ENCODE measurements at regions not wholly inside any gene's neighbourhood (a gene's known extent, or its start where the extent isn't known, plus 50 kb on each side); places are given as distances from the start of the nearest gene placed in this dataset.

DNA sequence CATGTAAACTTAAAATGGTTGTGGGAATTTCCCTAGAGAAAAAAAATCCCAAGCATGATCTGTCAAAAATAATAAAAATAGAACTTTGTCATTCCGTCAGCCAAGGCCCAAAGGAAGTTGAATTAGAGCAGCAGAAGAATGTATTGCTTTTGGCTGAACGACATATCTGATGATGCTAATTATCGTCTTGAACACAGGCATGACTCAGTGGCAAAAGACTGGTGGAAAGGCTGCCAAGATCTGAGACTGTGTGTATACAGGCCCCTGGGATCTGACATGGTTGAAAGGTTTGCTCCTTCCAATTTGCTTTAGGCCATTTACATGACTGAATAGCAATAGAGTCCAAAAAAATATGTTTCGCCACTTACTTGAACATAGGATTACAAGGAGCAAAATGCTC lies 1057.1 kb upstream of the CRIM1 start:
- DNase-seq (ENCODE audit: low spot score) = no peak
- TF ChIP-seq, protein P1, sequence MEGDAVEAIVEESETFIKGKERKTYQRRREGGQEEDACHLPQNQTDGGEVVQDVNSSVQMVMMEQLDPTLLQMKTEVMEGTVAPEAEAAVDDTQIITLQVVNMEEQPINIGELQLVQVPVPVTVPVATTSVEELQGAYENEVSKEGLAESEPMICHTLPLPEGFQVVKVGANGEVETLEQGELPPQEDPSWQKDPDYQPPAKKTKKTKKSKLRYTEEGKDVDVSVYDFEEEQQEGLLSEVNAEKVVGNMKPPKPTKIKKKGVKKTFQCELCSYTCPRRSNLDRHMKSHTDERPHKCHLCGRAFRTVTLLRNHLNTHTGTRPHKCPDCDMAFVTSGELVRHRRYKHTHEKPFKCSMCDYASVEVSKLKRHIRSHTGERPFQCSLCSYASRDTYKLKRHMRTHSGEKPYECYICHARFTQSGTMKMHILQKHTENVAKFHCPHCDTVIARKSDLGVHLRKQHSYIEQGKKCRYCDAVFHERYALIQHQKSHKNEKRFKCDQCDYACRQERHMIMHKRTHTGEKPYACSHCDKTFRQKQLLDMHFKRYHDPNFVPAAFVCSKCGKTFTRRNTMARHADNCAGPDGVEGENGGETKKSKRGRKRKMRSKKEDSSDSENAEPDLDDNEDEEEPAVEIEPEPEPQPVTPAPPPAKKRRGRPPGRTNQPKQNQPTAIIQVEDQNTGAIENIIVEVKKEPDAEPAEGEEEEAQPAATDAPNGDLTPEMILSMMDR (IDR thresholded peaks at IDR 0.05) = no peak
- no peak overlapping the region for H3K27ac ChIP-seq
- no peak overlapping the region for H3K4me3 ChIP-seq

DNA sequence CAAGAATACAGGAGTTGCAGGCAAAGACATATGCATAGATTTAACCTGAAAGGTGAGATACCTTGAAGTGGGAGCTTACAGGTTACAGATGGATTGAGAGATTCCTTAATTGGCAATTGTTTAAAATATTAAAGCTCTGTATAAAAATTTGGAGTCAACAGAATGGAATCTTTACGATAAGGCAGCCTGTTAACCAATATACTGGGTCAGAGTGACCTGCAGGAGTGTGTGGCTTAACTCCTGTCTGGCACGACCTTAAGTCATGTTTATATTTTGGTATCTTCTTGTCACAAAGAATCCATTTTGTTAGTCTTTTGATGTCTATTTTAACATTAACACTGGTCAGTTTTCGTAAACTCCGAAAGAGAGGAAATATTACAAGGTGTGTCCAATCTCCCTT lies 1058.2 kb upstream of the CRIM1 start:
- no peak overlapping the region for H3K4me3 ChIP-seq
- H3K27ac ChIP-seq = no peak overlapping the region
- TF ChIP-seq, protein P1 (IDR thresholded peaks at IDR 0.05) = no peak
- no peak for DNase-seq (ENCODE audit: low spot score)

DNA sequence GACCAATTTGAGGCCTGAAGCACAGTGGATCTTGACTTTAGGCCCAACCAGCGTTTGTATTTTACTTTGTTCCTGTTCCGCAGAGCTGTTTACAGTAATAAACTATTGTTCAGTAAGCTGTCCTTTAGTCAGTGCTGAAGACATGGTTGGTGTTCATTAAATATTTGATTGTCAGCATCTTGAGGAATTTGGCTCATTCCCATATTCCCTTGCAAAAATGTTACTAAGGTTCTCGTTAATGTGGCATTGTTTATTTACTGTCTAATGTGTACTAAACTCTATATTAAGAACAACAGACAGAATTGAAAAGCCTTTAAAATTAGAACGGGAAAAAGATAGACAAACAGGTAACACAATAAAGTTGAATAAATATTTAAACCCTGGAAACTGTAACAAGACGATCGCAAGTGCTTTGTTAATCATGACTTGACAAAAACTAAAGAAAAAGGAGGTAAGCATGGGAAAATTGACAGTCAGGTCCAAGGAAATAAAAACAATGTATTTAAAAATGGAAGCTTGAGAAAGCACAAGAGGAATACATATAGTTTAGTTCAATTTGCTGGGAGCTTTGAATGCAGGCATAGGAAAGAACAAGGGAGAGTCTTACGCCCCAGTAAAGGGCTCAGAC lies 1060.8 kb upstream of the CRIM1 start:
- Histone ChIP-seq H3K4me3 (no peak overlapping the region), H3K27ac (no peak overlapping the region)
- no peak for DNase-seq (ENCODE audit: low spot score)
- TF ChIP-seq, protein P1 (IDR thresholded peaks at IDR 0.05) = no peak

DNA sequence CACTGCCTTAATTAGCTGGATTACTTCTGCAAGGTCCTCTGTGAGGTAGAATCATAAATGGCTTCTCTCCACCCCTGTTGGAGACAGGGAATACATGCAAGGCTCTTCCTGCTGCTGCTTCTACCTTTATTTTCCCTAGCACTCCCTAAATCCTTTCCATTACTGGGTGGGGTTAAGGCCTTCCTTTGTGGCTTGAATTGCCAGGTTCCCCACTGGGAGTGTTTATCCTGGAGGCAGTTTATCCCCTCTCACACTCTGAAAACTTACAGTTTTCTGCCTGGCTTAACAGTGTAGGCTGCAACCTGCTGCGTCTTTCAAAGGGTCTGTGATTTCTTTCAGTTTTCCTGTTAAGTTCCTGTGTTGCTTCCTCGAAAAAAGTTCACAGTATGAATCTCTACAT lies 1062.3 kb upstream of the CRIM1 start:
- DNase-seq (ENCODE audit: low spot score) = no peak
- Histone ChIP-seq H3K27ac (no peak overlapping the region), H3K4me3 (no peak overlapping the region)
- TF ChIP-seq, protein P1 (IDR thresholded peaks at IDR 0.05) = no peak

DNA sequence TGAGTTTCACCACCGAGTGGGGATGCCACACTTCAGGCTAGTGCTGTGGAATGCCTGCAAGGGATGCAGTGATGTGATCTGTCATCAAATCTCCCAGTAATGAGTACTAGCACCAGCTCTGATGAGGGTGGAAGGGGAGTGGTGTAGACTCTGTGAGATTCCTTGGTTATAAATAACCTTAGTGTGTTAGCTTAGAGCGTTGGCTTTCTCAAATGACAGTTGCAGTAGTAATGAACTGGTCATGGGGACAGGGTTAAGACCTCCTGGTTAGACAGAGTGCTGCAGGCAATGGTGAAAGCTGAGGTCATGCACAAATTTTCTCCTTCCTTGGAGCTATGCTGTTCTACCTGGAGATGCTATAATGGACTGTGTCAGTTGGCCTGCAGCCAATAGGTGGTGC lies 1063.4 kb upstream of the CRIM1 start:
- no peak for DNase-seq (ENCODE audit: low spot score)
- TF ChIP-seq, protein P1 (IDR thresholded peaks at IDR 0.05) = no peak
- Histone ChIP-seq H3K4me3 (no peak overlapping the region), H3K27ac (no peak overlapping the region)

GRCh38 chr2:35281702-35282101 lies 1073.9 kb upstream of the CRIM1 start:
- Histone ChIP-seq H3K4me3 (no peak overlapping the region), H3K27ac (no peak overlapping the region)
- TF ChIP-seq, protein P1 (IDR thresholded peaks at IDR 0.05) = no peak
- DNase-seq (ENCODE audit: low spot score) = no peak

DNA sequence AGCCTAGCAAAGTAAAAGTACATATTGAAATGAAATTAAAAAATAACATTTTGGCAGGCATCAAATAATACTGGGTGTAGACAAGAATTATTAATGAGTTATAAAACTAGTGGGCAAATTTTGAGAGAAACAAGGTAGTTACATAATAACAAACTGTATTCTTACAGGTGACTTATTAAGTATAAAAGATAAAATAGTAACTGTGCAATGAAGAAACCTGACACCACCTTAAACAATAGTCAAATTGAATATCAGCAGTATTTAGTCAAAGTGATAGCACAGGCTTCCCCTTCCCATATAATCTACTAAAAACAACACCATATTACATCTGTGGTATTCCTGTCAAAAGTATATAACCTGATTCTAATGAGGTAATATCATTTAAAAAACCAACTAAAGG lies 1099.8 kb upstream of the CRIM1 start:
- no peak for DNase-seq (ENCODE audit: low spot score)
- no peak overlapping the region for H3K4me3 ChIP-seq
- TF ChIP-seq, protein P1 (IDR thresholded peaks at IDR 0.05) = no peak
- no peak overlapping the region for H3K27ac ChIP-seq
